ENCODE measurements at regions not wholly inside any gene's neighbourhood (a gene's known extent, or its start where the extent isn't known, plus 50 kb on each side); places are given as distances from the start of the nearest gene placed in this dataset.
A peak's percentile ranks its signal among the peaks of the same experiment; 100 is the strongest.

DNA sequence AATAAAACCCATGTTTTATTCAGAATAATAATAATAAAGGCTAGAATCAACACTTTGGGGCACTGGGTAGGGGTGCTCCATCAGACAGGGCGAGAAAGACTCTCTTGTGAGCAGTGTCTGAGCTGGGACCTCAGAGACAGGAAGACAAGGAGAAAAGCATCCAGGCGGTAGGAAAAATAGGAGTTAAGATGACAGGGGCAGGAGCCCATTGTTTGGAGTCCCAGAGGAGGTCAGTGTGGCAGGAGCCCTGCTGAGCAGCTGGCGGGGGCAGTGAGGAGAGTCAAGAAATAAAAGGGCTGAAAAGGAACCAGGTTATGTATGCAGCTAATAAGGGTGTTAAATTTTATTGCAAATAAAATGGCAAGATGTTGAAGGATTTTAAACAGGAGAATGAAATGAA, 457.4 kb downstream of the FBXO15 start:
- H3K4me3 ChIP-seq (ENCODE audit: low read depth, low read length), result no peak overlapping the region
- TF ChIP-seq, protein P1, sequence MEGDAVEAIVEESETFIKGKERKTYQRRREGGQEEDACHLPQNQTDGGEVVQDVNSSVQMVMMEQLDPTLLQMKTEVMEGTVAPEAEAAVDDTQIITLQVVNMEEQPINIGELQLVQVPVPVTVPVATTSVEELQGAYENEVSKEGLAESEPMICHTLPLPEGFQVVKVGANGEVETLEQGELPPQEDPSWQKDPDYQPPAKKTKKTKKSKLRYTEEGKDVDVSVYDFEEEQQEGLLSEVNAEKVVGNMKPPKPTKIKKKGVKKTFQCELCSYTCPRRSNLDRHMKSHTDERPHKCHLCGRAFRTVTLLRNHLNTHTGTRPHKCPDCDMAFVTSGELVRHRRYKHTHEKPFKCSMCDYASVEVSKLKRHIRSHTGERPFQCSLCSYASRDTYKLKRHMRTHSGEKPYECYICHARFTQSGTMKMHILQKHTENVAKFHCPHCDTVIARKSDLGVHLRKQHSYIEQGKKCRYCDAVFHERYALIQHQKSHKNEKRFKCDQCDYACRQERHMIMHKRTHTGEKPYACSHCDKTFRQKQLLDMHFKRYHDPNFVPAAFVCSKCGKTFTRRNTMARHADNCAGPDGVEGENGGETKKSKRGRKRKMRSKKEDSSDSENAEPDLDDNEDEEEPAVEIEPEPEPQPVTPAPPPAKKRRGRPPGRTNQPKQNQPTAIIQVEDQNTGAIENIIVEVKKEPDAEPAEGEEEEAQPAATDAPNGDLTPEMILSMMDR (conservative IDR thresholded peaks at IDR 0.05; ENCODE audit: low read depth, low read length), result no peak

DNA sequence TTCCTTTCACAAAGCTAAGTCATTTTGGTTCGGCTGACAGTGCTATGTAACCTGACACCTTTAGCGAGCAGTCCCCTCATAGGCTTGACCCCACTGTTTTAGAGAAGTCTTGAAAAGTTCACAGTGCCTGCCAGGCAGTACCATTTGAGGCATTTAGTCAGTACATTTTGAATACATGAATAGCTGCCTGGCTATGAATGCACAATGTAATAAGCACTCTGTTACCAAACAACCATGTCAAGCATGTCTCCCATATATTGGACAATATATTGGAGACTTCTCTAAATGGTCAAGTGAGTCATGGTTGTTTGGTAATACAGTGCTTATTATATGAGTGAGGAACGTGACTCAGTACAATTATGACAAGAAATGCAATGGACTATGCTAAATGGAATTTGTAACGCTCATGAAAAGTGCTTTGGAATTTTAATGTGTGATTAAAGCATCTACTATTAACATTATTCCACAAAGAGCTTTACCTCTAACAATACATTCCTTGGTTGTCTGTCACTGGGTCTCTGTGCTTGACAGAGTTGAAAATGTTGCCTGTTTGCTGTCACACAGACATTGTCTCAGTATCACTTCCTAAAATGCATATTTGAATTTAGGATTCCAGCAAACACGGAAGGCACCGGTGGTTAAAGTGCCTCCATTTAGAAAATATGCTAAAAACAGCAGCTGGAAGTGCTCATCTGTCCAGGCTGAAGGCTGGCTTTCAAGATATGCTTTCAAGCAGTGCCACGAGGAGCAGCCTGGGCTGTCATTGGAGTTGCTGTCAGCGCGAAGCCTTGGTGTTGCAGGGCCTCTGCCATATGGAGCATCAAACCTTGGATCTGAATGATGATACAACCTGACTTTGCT, 458.6 kb downstream of the FBXO15 start:
- H3K4me3 ChIP-seq (ENCODE audit: low read depth, low read length), result no peak overlapping the region
- TF ChIP-seq, protein P1 (conservative IDR thresholded peaks at IDR 0.05; ENCODE audit: low read depth, low read length), result no peak
- peak; percentile 39 for DNase-seq (ENCODE audit: low read depth)

More for the DNA sequence above, 457.4 kb downstream of the FBXO15 start:
- no peak for DNase-seq (ENCODE audit: low read depth)

DNA sequence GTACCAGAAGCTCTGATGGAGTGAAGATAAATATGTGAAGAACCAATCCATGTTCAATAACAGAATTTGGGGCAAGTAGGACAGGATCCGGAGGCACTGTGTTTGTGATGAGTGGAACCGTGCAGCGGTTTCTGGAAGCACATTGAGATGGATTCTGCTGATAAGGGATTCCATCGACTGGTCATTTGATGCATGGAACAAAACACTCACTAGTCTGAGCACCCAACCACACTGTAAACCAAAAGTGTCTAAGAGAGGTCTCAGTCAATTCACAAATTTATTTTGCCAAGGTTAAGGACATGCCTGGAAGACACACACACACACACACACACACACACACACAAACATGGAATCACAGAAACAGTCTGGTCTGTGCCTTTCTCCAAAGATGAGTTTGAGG, 459.5 kb downstream of the FBXO15 start:
- H3K4me3 ChIP-seq (ENCODE audit: low read depth, low read length), result no peak overlapping the region
- TF ChIP-seq, protein P1 (conservative IDR thresholded peaks at IDR 0.05; ENCODE audit: low read depth, low read length), result no peak
- DNase-seq (ENCODE audit: low read depth), result no peak

DNA sequence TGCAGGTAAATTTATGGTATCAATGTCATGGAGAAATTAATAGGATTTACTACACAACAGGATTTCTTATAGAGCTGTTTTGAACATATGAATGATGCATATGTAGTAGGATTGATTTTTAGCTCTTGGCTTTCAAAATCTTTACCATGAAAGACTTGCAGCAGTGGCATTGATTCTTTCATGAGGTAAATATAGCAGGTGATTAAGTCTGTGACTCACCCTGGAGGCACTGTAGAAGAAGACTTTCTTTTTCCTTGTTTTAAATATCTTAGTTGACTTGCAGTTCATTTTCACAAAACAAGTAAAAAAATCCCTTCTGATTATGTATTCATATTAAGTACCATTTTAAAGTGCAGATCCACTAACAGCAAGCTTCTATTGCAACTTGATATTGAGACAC, 463.0 kb downstream of the FBXO15 start:
- TF ChIP-seq, protein P1 (conservative IDR thresholded peaks at IDR 0.05; ENCODE audit: low read depth, low read length), result no peak
- no peak overlapping the region for H3K4me3 ChIP-seq (ENCODE audit: low read depth, low read length)
- DNase-seq (ENCODE audit: low read depth), result no peak

DNA sequence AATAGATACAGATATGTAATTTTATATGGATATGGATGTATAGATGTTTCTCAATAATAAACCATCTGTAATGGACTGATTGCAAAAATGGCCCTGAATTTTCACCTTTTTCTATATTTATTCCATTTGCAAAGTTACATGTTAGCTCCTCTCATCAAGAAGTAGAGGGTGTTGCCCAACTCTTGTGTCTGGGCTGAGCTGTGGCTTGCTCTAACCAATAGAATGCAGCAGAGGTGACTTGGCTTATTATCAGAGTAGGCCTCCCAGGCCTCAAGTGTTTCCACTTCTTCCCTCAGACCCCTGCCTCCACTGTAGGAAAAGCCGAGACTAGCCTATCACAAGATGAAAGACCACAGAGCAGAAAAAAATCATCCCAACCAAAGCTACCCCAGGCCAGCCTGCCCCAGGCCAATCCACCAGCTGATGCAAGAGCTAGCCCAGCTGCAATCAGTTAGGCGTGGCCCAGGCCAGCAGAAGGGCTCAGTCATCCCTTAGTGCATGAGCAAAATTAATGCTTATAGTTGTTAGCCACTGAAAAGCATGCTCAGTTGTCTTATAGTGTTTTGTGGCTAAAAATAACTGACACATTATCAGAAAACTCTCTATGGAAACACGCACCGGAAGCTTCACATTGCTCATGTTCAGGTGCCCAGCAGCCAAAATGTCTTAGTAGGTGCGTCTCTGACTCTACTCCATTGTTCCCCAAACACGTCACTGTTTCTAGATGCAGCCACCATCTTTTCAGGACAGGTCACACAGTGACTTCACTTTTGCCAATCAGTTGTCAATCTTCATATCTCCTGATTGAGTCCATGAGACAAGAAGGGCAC, 464.0 kb downstream of the FBXO15 start:
- H3K4me3 ChIP-seq (ENCODE audit: low read depth, low read length), result no peak overlapping the region
- DNase-seq (ENCODE audit: low read depth), result no peak
- TF ChIP-seq, protein P1 (conservative IDR thresholded peaks at IDR 0.05; ENCODE audit: low read depth, low read length), result no peak

DNA sequence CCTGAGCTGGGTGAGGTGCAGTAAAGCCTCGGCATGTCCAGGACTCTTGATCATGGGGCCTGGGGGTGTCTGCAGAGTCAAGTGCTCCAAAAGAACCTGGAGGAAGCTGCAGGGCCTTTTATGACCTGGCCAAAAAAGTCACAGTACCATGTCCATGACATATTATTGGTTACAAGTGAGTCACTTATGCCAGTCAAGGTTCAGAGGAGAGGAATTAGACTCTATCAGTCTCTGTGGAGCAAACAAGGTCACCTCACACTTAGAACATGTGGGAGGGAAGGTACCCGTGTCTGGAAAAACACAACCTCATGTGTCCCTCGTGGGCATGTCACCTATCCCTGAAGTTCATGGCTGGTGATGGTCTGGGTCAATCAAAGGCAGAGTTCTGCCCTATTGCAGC, 465.7 kb downstream of the FBXO15 start:
- no peak for DNase-seq (ENCODE audit: low read depth)
- H3K4me3 ChIP-seq (ENCODE audit: low read depth, low read length), result no peak overlapping the region
- TF ChIP-seq, protein P1 (conservative IDR thresholded peaks at IDR 0.05; ENCODE audit: low read depth, low read length), result no peak

Measured in epithelial cell of proximal tubule (primary cell).